ENCODE measurements at regions not wholly inside any gene's neighbourhood (a gene's known extent, or its start where the extent isn't known, plus 50 kb on each side); places are given as distances from the start of the nearest gene placed in this dataset.

GRCh38 chr13:34144142-34144541 is 326.2 kb downstream of the RFC3 start:
- no peak overlapping the region for H2BK15ac ChIP-seq (ENCODE audit: low read depth, low read length)
- no peak overlapping the region for H3K9ac ChIP-seq (ENCODE audit: low read depth, low read length)
- H3K4me1 ChIP-seq (ENCODE audit: control insufficient read depth, insufficient read depth, low read length): no peaks in the 10 kb centered on the region
- TF ChIP-seq RCOR1 (IDR thresholded peaks at IDR 0.05; ENCODE audit: insufficient replicate concordance, low read length): no peak
- no peak for TF ChIP-seq SMC3 (IDR thresholded peaks at IDR 0.05; ENCODE audit: low read depth, low read length)
- TF ChIP-seq USF2 (IDR thresholded peaks at IDR 0.05; ENCODE audit: low read depth, low read length): no peak
- TF ChIP-seq POLR2A (IDR thresholded peaks at IDR 0.05; ENCODE audit: low read depth, low read length): no peak
- TF ChIP-seq FOS (IDR thresholded peaks at IDR 0.05; ENCODE audit: low read depth, low read length): no peak
- TF ChIP-seq CHD1 (IDR thresholded peaks at IDR 0.05; ENCODE audit: low read depth, low read length): no peak
- no peak for TF ChIP-seq RFX5 (IDR thresholded peaks at IDR 0.05; ENCODE audit: low read depth, low read length)
- no peak for TF ChIP-seq NFE2L2 (IDR thresholded peaks at IDR 0.05; ENCODE audit: low read depth, low read length)
- no peak for TF ChIP-seq MAFK (IDR thresholded peaks at IDR 0.05; ENCODE audit: low read depth, low read length)
- no peak for TF ChIP-seq RAD21 (IDR thresholded peaks at IDR 0.05; ENCODE audit: low read length)
- dilution Hi-C loops (cut with HindIII; ENCODE audit: low sequenced_read_pairs, unreplicated experiment) (no loop called here), in situ Hi-C loops (cut with MboI; ENCODE audit: low sequenced_read_pairs) (no loop called here), intact Hi-C loops (cut with micrococcal nuclease) (no loop called here)
- no CpG with 5 or more reads among the region's 3 CpGs for WGBS, 2 experiments (ENCODE audit: extremely low coverage in 2 of 2, insufficient read length in 1 of 2)
- no peak overlapping the region for H4K5ac ChIP-seq (ENCODE audit: low read depth, low read length)
- H2BK5ac ChIP-seq (ENCODE audit: low read depth, low read length, poor library complexity, severe bottlenecking): no peak overlapping the region
- H3K56ac ChIP-seq (ENCODE audit: extremely low read depth, insufficient read depth, low read length): no peak overlapping the region
- H3K14ac ChIP-seq (replicated peaks; ENCODE audit: low read depth, low read length): no peak overlapping the region
- no peak for DNase-seq
- H2AK5ac ChIP-seq (ENCODE audit: low read depth, low read length): no peak overlapping the region
- no peaks in the 10 kb centered on the region for H3K9me1 ChIP-seq (ENCODE audit: insufficient read depth, low read length)
- H2BK120ac ChIP-seq (ENCODE audit: low read depth, low read length): no peak overlapping the region
- no peaks in the 10 kb centered on the region for H3K79me1 ChIP-seq (ENCODE audit: low read depth in 1 of 2, low read length in 2 of 2)
- no peaks in the 10 kb centered on the region for H3K9me3 ChIP-seq (ENCODE audit: control insufficient read depth, insufficient read depth, low read length)
- no peak overlapping the region for H3K23ac ChIP-seq (ENCODE audit: low read depth, low read length)
- H2AK9ac ChIP-seq (replicated peaks; ENCODE audit: low read depth, low read length, poor library complexity): no peak overlapping the region
- no peak for ATAC-seq (ENCODE audit: low read depth)
- no peak overlapping the region for H3K4ac ChIP-seq (ENCODE audit: low read depth, low read length)
- no peaks in the 10 kb centered on the region for H4K20me1 ChIP-seq (ENCODE audit: insufficient read depth, low read length)
- H3K18ac ChIP-seq (ENCODE audit: low read depth, low read length): no peak overlapping the region
- H4K8ac ChIP-seq (ENCODE audit: low read depth in 2 of 2, low read length in 2 of 2): no peak overlapping the region
- POLR2A ChIA-PET (ENCODE audit: unreplicated experiment): no interaction called here
- H2AFZ ChIP-seq (replicated peaks; ENCODE audit: low read length, poor library complexity): no peak overlapping the region
- no TSS peak for BruUV-seq (replicated peaks)
- H2BK20ac ChIP-seq (ENCODE audit: low read depth, low read length): no peak overlapping the region
- H3K4me2 ChIP-seq (ENCODE audit: low read depth, low read length): no peak overlapping the region
- H3K27ac ChIP-seq (ENCODE audit: insufficient read depth, low read length): no peak overlapping the region
- no peak overlapping the region for H3K4me3 ChIP-seq (ENCODE audit: insufficient read depth, low read depth, low read length)
- CTCF ChIA-PET: no interaction called here
- peaks cover 3% of the 10 kb centered on the region; the same call in 1 of the 2 replicates for H3K27me3 ChIP-seq (ENCODE audit: control insufficient read depth, insufficient read depth, low read length)
- no peaks in the 10 kb centered on the region for H3K36me3 ChIP-seq (ENCODE audit: control insufficient read depth, insufficient read depth, low read length)
- H4K91ac ChIP-seq (ENCODE audit: insufficient read depth, low read depth, low read length): no peak overlapping the region

Data from IMR-90 (cell line).